ENCODE measurements at regions not wholly inside any gene's neighbourhood (a gene's known extent, or its start where the extent isn't known, plus 50 kb on each side); places are given as distances from the start of the nearest gene placed in this dataset.
A peak's percentile ranks its signal among the peaks of the same experiment; 100 is the strongest.

DNA sequence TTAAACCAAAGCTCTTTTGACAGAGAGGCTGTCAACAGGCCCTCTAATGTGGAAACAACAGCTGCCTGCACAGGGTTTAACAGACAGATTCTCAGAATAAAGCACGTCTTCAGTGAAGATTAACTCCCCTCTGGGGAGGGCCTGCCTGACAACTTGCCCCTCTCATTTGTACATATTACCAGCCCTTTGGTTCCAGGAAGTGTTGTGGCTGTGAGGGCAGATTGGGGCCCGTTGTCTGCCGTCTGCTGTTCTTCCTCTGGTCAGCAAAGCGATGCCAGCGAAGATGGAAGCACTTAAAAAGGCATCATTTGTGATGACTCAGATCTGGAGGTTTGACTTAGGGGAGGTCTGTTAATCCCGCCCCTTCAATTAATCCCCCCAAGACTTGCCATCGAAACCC lies 177.0 kb upstream of the IRX6 start:
- DNase-seq (ENCODE audit: extremely low spot score, insufficient read length, low read depth) = no peak
- no peak for FAIRE-seq

DNA sequence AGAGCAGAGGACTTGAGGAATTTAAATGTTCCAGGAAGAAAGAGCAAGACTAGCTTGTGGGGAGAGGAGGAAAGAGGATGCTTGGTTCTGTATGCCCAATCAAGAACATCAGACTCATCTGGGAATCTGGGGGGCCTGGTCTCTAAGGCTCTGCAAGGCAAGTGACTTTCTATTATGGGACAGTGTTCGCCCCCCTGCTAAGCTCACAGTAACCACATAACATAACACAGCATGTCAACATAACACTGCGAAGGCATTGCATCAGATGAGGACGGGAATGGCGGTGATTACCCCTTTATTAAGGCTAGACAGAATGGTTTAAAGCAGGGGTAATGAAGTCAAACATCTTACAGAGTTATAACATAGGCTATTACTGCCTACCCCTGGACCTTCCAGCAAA lies 176.6 kb upstream of the IRX6 start:
- DNase-seq (ENCODE audit: extremely low spot score, insufficient read length, low read depth) (no peak), FAIRE-seq (no peak)

DNA sequence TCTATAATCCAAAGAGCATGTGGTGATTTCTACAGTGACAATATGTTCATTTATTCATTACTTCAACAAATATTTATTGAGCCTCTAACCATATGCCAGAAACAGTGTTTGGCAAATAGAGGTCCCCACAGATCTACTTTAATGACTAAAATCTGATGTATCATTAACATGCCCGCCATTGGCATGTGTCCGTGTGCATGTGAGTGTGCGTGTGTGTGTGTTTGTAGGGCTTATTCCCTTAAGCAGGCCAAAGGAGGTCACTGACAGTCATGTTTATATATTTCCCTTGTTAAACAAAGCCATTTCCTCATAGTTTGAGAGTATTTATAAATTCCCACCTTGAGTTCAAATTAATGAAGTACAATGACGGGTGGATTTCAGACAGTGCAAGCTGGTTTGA lies 174.4 kb upstream of the IRX6 start:
- DNase-seq (ENCODE audit: extremely low spot score, insufficient read length, low read depth) (no peak), FAIRE-seq (no peak)

DNA sequence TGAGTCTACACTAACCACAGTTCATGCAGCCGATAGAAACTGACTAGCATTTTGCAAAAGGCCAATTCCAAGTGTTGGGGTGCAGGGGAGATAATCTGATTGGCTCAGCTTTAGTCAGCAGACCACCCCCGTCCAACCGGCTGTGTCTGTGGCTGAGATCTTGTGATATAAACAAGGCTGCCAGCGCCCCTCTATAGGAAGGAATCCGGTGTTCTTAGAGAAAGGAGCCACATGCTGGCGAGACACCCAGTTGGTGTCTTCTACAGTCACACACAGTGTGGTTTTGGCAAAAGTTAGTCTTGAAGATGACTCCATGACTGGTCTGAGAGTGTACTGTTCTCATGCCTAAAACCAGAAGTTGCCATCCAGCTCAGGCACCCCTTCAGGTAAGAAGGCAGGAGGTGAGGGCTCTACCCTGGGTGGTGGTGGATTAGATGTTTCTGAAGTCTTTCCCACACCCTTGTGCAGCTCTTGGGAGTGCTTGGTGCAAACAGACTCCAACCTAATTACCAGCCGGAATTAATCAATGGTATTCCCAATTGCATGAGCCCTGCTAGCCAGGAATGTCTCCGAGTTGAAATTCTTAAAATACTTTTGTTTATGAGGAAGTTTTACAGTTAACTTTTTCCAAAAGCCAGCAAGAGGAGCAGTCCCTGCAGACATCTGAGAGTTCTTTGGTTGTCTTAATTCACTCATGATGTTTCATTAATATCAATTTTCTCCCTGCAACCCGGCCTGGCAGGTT lies 172.3 kb upstream of the IRX6 start:
- no peak for FAIRE-seq
- DNase-seq (ENCODE audit: extremely low spot score, insufficient read length, low read depth) = no peak

DNA sequence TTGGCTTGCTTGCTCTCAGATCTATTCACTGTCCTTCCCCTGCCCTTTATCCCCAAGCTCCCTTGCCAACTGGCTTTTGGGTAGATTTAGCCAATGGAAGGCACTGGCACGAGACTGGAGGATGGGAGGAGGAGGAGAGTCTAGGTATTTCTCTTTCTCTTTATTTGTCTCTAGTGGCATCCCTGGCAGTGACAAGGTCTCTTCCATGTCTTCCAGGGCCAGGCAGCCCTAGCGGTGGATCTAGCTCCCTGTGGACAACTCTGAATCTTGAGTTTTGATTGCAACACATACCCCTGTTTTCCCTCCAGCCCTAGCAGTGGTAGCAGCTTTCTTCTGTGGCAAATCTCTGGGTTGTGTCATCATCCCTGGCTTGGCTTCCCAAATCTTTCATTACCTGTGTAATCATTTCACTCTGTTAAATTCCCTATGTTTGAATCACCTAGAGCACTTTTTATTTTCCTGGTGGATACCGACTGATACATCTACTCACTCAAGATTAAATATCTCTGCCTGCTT lies 171.1 kb upstream of the IRX6 start:
- DNase-seq (ENCODE audit: extremely low spot score, insufficient read length, low read depth) (no peak), FAIRE-seq (no peak)

DNA sequence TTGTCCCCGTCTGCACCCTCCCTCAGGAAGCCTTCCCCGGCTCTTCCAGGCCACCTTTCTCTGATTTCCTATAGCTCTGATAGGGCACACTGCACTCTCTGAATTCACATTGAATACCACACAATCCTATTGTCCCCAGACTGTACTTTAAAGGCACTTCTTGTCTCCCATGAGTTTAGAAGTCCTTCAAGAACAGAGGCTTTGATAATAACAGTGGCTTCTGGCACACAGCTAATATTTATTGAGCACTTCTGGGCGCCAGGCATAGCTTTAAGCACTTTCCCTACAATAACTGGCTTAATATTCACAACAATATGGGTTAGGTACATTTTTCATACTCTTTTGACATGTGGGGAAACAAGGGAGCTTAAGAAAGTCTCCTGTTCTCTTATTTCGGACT lies 169.7 kb upstream of the IRX6 start:
- FAIRE-seq (no peak), DNase-seq (ENCODE audit: extremely low spot score, insufficient read length, low read depth) (no peak)

DNA sequence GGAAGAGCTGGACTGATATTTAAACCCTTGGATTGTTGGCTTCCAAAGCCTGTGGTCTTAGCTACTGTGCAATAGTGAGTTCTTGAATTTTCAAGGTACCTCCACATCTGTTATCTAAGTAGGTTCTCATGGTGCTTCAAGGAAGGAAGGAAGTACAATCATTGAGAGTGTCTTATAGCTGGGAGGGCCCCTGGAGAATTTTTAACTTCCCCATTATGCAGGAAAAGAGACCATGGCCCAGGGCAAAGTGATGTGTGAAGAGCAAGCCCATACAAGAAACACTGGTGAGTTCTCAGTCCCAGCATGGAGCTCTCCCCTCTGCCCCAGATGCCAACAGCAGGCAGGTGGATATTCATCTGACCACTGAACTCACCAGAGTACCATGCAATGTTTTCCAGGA lies 169.0 kb upstream of the IRX6 start:
- no peak for DNase-seq (ENCODE audit: extremely low spot score, insufficient read length, low read depth)
- no peak for FAIRE-seq

DNA sequence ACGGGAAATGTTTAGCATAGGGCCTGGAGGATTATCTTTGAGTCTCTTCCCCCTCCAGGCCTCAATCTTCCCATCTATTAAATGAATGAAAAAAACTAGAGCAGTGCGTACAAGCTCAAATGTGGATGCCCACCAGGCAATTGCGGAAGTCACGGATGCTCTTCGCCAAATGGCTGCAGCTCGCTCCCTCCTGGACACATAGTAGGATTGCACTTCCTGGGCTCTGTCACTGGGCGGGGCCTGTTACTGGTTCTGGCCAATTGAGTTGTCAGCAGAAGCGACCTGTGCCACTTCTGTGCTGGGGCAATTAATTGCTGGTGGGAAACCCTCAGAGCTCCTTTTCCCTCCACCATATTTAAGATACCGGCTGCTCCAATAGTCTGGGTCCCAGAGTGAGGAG lies 168.2 kb upstream of the IRX6 start:
- no peak for FAIRE-seq

DNA sequence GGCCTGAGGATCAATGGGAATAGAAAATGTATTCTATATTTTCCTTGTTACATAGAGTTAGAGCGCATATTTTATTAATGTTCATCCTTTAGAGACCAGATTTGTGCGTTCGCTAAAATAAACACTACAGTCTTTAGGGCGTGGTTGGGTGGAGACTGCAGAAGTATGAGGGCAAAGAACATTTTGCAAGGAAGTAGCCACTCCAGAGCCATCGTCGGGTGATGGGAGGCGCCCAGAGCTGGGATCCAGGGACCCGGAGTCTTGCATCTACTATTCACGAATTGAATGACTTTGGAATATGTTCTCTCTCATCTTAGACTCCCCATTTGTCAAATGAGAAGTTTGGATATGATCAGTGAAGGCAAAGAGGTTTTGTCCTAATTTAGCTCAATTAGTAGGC lies 154.2 kb upstream of the IRX6 start:
- FAIRE-seq (no peak), DNase-seq (ENCODE audit: extremely low spot score, insufficient read length, low read depth) (no peak)

More for the DNA sequence above, 168.2 kb upstream of the IRX6 start:
- no peak for DNase-seq (ENCODE audit: extremely low spot score, insufficient read length, low read depth)

DNA sequence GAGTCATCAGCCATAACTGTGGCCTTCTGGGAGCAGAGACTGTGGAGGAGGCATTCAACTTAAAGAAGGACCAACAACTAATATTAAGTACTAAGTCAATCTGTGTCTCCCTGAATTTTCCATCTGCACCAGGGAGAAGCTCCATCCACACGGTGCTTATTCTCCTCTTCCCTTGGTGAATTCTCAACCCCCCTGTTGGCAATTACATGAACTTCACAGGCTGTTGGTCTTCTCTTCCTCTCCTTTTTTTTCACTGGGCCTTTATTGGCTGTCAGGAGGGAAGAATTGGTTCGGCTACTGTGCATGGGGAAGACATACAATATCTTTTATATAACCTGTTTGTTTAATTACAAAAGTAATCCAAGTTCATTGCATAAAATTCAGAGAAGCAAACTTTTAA lies 152.8 kb upstream of the IRX6 start:
- FAIRE-seq (no peak), DNase-seq (ENCODE audit: extremely low spot score, insufficient read length, low read depth) (no peak)

DNA sequence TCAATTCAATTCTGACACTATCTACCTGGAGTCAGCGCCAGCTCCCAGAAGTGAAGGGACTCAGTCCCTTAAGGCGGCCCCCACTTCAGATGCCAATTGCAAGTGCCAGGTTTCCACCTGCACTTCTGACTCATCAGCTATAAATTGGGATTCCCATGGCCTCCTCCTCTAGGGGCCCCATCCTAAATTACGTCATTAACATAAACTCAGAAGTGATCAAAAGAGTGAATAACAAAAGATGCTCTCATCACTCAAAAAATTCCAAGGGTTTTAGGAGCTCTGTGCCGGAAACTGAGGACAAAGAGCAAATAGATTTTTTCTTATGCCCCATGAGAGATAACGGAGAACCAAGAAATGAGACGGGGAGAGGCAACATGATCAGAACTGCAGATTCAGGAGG lies 148.6 kb upstream of the IRX6 start:
- DNase-seq (ENCODE audit: extremely low spot score, insufficient read length, low read depth) (no peak), FAIRE-seq (no peak)

DNA sequence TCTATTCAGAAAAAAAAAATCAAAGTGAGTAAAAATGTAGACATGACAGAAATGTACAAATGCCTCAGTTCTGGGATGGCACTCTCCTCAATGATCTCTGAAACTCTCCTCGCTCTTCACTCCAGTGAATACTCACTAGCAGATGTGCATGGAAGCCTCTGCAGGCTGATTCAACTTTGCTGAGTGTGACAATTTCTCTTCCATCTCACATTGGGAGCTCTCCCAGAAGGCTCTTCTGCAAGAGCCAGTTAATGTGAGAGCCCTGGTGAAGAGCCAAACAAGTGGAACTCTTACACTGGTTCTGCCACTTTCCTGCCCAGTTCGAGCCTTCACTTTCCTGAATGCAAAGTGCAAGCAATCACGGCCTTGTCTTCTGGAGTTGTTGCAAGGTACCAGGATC lies 147.1 kb upstream of the IRX6 start:
- DNase-seq (ENCODE audit: extremely low spot score, insufficient read length, low read depth) (no peak), FAIRE-seq (no peak)

DNA sequence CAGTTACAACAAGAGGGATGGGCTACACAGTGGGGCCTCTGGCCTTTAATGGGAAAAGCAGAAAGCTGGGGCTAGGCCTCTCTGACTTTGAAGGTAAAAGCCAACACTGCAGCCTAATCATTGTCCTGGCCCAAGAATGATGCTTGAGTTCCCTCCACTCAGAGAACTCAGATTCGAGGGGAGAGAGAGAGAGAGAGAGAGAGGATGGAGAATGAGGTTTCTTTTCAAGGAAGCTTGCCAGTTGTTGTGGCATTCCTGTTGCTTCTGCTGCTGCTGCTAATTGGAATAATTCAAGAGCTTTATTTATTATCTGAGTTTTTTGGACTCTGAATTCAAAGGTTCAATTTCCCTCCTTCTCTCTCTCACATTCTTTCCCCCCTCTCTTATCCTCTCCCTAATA lies 144.6 kb upstream of the IRX6 start:
- DNase-seq (ENCODE audit: extremely low spot score, insufficient read length, low read depth) = no peak
- no peak for FAIRE-seq

DNA sequence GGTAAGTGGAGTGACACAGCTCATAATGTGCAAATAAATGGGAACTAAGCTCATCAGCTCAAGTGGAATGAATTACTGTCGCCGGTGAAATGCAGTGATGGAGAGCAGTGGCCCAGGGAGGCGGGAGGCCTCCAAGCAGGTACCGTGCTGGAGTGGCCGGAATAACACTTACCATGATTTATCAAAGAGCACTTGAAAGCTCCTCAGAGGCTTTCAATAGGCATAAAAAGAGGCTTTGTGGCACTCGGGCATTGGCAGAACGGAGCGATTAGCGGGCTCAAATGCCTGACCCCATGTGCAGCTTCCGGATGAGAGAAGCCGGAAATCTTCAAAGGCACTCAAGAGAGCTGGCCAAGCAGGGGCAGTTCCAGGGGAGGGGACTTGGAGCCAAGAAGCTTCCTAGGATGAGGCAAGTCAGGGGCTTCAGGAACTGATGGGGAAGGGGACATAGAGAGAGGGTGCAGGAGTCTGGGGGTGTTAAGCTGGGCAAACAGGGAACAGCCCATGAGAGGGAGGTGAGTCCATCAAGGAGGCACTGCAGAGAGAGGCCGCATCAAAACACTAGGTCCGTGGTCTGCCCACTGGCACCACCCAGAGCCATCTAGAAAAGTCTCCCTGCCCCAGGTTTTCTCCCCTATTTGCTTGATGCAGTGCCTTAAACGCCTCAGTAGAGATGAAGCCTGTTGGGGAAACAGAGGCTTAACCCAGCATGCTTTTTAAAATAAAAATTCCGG lies 144.0 kb upstream of the IRX6 start:
- DNase-seq (ENCODE audit: extremely low spot score, insufficient read length, low read depth) (no peak), FAIRE-seq (no peak)

DNA sequence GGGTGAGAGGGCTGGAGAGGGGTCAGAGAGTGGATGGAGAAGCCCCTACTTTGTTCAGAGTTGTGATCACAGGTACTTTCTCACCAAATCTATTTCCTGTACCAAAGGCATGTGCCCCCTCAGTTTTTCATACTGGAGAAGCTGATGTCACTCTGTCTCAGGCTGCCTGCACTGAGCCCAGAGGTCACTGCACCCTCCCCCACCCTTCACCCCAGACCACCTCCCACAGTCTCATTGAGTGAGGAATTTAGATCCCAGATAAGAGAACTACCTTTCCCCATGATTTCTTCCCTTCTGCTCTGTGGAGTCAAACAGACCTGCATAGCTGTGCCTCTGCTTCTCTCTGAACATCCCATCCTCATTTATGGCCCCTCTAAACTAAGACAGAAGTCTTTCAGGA lies 140.0 kb upstream of the IRX6 start:
- FAIRE-seq (no peak), DNase-seq (ENCODE audit: extremely low spot score, insufficient read length, low read depth) (no peak)

DNA sequence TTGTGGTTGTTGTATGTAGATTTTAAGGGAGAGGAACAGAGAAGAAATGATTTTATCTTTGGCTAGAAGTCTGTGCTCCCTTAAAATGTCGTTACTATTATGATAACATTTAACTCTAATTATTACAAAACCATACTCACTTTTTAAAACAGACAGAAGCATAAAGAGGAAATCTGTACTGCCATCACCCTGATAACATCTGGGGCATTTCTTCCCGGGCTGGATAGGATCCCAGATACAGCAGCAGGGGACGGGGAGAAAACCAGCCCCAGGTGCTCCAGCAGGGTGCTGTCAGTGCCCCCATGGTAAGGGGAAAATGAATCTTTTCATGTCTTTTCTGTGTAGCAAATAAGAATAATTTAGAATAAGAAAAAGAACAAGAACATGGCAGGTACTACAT lies 139.4 kb upstream of the IRX6 start:
- FAIRE-seq (no peak), DNase-seq (ENCODE audit: extremely low spot score, insufficient read length, low read depth) (no peak)

DNA sequence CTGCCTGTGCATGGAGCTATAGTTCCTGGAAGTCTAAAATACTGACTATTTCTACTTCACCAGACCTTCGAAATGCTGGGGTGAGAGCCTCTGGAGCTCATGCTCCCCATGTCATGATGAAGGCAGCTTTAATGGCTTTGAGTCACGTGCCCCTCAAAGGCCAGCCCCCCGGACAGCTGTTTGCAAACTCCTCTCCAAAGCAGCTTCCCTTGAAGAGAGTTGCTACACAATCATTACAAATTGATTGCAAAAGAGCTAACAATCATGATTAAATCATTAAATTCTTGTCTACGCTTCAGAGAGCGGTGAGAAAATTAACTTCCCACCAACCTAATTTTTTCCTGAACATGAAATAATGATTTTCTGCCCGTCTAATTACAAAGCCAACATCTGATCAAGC lies 134.8 kb upstream of the IRX6 start:
- DNase-seq (ENCODE audit: extremely low spot score, insufficient read length, low read depth) (no peak), FAIRE-seq (no peak)

DNA sequence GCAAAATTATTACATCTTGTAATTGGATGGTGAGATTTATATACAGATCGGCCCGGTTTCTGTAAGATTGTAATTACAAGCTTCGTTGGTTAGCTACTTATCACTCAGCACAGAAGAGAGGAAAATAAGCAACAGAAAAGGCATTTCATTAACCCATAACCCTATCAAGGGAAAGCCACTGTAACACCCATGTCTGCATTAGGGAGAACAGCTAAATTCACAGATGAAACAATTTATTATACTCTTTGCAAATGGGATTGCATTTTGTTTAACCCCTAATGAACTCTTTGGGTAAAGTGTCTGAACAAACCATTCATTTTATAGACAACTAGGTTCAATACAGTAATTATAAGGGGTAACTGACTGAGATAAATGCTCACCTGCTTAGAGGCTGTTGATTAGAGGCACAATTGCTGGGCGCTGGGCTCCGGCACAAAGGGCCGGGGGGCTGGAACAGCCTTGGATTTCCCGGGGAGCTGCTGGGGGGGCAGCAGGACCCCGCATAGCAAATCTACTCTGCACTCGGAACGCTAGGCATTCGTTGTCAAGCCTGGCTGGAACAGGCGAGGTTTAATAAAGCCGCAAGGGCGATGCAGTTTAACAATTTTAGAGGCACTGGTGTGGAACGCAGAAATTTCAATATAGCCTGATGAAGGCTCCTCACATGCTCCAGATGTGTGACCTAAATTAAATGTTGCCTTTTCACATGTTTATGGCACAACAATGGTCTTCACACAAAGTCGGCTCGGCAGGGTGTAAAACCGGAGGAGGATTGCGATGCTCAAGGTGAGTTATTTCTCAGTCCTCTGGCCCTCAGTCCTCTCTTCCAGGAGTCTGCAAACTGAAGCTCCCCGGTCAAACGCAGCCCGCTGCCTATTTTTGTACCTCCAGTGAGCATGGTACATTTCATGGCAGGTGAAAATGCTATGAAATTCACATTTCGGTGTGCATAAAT lies 134.0 kb upstream of the IRX6 start:
- DNase-seq (ENCODE audit: extremely low spot score, insufficient read length, low read depth) = no peak
- FAIRE-seq = no peak

DNA sequence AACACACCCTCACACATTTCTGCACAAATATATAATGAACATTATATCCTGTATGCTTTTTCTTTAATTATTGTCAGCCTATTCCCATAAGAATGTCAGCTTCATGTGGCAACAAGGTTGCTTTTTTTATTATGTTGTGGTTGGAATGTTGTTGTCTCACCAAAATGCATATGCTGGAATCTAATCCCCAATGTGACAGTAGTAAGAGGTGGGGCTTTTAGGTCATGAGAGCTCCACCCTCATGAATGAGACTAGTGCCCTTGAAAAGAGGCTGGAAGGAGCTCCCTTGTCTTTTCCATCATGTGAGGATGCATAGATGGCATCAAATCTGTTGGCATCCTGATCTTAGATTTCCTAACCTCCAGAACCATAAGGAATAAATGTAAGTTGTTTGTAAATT lies 131.3 kb upstream of the IRX6 start:
- no peak for DNase-seq (ENCODE audit: extremely low spot score, insufficient read length, low read depth)
- no peak for FAIRE-seq

DNA sequence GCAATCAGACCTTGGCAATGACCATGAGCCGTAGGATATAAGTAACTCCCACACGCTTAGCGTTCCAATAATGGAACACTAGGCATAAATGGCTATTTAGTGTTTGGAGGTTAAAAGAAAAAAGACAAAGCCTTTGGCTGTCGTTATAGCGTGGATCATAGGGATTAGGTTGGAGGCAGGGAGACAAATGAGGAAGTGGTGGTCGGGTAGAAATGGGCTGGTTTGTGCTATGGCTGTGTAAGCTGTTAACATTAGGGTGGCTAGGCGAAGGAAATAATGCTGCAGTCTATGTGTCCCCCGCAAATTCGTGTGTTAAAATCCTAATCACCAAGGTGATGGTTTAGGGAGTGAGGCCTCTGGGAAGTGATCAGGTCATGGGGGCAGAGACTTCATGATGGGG lies 120.4 kb upstream of the IRX6 start:
- DNase-seq (ENCODE audit: extremely low spot score, insufficient read length, low read depth) (no peak), FAIRE-seq (no peak)

DNA sequence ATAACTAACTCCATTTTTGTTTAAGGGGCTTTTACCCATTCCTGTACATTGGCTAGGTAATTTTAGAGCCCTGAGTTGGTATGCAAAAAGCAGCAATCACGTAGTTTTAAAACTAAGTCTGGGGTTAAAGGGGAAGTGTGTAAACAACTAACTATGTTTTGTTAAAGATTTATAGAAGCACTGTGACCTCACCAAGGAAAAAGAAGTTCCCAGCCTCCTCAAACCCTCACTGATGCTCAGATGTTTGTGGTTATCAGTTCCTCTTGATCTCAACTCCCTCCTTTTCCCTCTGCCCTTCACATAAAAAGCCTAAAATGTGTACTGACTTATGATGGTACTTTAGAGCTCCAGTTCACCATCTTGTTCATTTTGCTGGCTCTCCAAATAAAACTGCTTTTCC lies 119.9 kb upstream of the IRX6 start:
- FAIRE-seq (peak; percentile 71), DNase-seq (ENCODE audit: extremely low spot score, insufficient read length, low read depth) (peak; percentile 9)
